ENCODE measurements at regions not wholly inside any gene's neighbourhood (a gene's known extent, or its start where the extent isn't known, plus 50 kb on each side); places are given as distances from the start of the nearest gene placed in this dataset.
"Not testable (repeated sequence)": the region's sequence is repeated elsewhere in the genome, so short reads cannot be mapped to it uniquely, and the experiment has no call there.

DNA sequence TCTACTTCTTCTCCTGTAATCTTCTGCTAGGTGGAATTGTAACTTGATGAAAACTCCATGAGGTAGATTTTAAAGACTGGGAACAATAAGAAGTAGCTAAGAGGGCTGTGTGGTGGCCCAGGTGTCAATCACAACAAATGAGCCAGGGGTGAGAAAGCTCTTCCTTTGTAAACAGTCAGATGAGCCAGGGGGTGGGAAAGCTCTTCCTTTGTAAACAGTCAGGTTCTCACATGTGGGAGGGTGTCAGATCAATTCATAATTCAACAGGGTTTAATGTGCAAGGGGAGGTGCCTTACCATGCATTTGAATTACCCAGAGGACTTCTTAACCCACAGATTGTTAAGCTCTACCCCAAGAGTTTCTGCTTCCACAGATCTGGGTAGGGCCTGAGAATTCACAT, 312.4 kb upstream of the AUTS2 start:
- DNase-seq (no peak), ATAC-seq (ENCODE audit: poor library complexity) (no peak)
- intact Hi-C loops (cut with DNase I) = no loop called here

DNA sequence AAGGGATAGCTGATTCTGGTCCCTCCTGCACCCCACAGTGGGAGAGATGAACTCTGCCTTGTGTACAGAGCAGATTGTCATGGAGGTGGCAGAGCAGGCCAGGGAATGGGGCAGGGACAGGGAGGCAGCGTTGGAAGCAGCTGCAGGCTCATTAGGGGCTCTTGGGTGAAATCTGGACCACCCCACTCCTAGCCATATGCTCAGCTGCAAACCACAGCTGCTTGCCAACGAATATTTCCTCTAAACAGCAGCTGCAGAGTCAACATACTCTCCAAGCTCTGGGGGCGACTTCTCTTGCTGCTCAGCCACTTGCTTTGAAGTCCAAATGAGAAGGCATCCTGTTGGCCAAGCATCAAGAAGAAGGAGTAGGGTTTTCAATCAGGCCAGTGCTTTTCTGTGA, 302.3 kb upstream of the AUTS2 start:
- intact Hi-C loops (cut with DNase I) = no loop called here
- no peak for ATAC-seq (ENCODE audit: poor library complexity)
- DNase-seq = no peak

DNA sequence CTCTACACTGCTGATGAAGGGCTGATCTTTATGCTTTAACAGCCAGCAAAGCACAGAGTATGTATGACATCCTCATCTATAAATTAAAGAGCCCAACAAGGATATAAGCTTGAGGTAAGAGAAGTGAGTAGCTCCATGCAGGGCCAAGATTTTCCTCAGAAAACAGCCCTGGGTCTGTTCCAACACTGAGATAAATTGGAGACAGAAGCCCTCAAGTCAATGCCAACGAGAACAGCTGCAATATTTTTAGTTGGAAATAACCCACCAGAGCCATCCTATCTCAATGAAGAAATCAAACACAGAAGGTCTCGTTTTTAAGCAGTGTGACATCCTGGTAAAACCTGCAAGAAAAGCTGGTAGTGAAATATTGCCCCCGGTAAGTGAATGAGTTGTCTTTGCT, 297.0 kb upstream of the AUTS2 start:
- intact Hi-C loops (cut with DNase I) = no loop called here
- ATAC-seq (ENCODE audit: poor library complexity) (no peak), DNase-seq (no peak)

DNA sequence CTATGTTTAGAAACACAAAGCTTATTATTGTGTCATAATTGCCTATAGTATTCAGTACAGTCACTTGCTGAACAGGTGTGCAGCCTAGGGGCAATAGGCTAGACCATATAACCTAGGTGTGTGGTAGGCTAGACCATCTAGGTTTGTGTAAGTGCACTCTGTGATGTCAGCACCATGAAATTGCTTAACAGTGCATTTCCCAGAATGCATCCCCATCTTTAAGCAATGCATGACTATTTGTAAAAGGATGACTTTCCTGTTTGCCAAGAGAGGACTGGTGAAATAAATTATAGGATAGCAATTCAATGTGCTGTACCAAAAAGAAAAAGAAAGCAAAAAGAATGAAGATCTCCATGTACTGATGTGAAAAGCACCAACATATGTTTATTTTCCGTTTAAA, 288.7 kb upstream of the AUTS2 start:
- ATAC-seq (ENCODE audit: poor library complexity) (no peak), DNase-seq (no peak)
- intact Hi-C loops (cut with DNase I) = no loop called here

DNA sequence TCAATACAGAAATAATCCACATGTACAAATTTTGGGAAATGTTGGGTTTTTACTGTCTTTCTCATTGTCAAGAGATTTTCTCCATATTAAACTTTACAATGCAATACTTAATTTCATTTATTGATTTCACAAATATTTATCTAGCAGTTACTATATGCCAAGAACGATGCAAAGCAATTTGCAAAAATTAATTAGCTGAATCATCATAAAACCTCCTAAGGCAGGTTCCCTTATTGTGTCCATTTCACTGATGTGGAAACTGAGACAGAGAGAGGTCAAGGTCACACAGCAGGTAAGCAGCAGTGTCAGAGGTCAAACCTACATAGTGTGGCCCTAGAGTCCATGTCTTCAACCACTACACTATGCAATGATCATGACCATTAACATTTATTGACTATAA, 286.8 kb upstream of the AUTS2 start:
- ATAC-seq (ENCODE audit: poor library complexity) (no peak), DNase-seq (no peak)
- intact Hi-C loops (cut with DNase I) = no loop called here

DNA sequence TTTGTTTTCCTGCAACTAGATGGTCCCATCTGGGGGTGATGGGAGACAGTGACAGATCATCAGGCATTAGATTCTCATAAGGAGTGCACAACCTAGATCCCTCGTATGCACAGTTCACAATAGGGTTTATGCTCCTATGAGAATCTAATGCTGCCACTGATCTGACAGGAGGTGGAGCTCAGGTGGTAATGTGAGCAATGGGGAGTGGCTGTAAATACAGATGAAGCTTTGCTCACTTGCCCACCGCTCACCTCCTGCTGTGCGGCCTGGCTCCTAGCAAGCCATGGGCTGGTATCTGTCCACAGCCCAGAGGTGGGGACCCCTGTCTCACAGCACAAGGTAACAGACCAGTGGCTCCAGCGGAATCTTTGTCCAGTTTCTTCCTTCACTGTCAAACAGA, 284.4 kb upstream of the AUTS2 start:
- ATAC-seq (ENCODE audit: poor library complexity); DNase-seq; intact Hi-C loops (cut with DNase I): not testable (repeated sequence)

DNA sequence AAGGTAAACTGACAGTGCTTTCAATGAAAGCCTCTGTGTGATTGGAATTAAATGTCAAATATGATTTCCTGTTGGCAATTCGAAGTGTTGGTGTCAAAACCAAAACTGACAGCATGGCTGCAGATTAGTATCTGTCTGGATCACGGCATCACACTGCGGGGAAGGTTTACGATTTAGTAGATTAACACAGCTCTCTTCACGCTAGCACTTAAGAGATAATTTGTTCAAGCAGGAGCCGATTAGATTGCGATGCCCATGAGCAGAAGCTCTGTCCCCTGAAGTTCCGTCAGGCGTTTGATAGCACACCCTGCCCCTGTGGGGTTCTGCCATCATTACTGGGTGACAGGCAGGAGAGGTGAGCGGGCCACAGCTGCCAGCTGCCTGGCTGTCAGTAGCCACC, 279.5 kb upstream of the AUTS2 start:
- DNase-seq (no peak), ATAC-seq (ENCODE audit: poor library complexity) (no peak)
- intact Hi-C loops (cut with DNase I) = no loop called here

DNA sequence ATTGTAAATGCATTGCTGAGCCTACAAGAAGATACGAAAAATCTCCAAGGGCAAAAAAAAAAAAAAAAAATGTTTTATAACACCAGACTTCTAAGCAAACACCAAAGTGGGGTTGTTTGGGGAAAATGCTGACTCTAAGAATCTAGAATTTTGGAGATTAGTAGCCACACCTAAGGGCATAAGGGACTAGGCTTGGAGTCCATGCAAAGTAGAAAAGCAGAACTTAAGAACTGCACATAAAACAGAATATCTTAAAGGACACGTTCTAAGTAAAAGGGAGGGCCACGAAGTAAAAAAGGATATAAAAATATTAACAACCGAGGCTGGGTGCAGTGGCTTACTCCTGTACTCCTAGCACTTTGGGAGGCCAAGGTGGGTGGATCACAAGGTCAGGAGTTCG, 269.8 kb upstream of the AUTS2 start:
- ATAC-seq (ENCODE audit: poor library complexity) = no peak
- no peak for DNase-seq
- intact Hi-C loops (cut with DNase I) = no loop called here

DNA sequence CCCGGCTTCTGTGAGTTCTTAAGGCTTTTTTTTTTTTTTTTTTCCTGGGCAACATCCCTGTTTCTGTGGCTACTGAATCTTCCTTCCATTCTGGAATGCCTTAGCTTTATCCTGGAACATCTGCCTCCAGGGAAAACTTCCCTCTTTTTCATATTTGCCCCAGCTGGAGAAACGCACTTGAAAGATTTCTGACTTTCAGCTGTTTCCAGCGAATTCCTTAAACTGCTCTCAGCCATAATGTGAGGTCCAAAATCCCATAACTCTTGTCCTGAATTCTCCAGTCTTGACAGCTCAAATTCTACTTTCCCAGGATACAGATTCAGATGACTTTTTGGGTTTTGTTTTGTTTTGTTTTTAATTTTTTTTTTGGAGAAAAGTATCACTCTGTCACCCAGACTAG, 263.6 kb upstream of the AUTS2 start:
- DNase-seq (no peak), ATAC-seq (ENCODE audit: poor library complexity) (no peak)
- intact Hi-C loops (cut with DNase I) = no loop called here

DNA sequence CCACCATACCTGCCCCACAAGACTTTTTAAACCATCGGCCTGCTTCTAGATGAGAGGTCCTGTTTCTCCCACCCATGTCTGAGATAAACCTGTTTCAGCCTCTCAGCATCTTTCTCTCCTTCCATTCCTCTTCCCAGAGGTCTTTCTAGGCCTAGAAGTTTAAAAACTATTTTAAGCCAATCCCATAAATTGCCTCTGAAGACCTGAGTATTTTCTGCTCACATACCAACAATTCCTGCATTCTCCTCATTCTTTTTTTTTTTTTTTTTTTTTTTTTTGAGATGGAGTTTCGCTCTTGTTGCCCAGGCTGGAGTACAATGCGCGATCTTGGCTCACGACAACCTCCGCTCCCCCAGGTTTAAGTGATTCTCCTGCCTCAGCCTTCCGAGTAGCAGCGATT, 262.9 kb upstream of the AUTS2 start:
- DNase-seq (no peak), ATAC-seq (ENCODE audit: poor library complexity) (no peak)
- intact Hi-C loops (cut with DNase I) = no loop called here

DNA sequence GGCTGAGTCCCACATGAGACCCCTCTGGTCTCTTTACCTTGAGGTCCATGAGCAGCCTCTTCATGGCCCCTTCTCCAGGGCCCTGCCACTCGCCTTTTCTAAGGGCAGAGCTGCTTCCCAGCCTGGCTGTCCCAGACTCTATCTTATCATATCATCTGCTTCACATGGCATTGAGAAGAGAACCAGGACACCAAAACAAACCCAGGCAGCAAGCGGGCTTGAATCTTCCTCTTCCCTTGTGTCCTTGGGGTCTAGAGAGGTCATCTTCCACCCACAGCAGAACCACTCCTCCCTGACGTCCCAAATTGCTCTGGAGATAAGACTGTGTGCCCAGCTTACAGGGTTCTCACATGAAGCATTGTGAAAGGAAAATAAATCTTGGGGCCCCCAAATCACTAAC, 261.3 kb upstream of the AUTS2 start:
- intact Hi-C loops (cut with DNase I) = no loop called here
- DNase-seq (no peak), ATAC-seq (ENCODE audit: poor library complexity) (no peak)

DNA sequence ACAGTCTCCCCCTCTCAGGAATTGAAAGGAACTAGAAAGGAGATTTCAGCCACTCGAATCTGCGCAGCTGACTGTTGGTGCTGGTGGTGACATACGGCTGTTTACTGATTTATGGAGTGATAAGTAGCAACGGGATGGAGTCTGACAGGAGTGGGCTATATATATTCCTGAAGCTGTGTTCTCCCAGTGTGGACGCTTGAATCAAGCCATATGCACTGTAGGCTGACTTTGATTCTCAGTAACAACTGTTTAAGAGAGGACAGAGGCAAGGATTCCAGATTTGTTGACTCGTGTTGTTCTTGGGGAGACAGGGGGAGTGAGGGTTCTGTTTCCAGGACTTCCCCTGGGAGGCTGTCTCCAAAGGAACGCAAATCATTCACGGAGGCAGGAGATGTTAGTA, 260.1 kb upstream of the AUTS2 start:
- ATAC-seq (ENCODE audit: poor library complexity) (no peak), DNase-seq (no peak)
- intact Hi-C loops (cut with DNase I) = no loop called here

DNA sequence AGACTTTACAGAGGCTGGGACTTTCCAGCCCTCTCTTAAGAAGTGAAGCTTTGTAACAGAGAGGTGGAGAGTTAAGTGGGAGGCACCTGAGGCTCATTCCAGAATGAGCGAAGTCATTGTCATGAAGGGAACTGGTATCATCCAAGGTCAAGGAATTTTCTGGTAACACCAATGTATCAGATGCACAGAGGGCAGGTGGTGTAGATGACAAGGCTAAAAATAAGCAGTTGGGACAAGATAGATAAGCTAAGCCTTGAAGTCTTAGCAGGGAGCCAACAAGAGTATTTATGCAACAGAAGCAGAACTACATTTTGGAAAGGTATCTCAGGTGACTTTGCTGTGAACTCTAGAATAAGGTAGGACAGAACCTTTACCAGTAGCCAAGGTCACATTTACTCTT, 257.0 kb upstream of the AUTS2 start:
- no peak for ATAC-seq (ENCODE audit: poor library complexity)
- DNase-seq = no peak
- intact Hi-C loops (cut with DNase I) = no loop called here

DNA sequence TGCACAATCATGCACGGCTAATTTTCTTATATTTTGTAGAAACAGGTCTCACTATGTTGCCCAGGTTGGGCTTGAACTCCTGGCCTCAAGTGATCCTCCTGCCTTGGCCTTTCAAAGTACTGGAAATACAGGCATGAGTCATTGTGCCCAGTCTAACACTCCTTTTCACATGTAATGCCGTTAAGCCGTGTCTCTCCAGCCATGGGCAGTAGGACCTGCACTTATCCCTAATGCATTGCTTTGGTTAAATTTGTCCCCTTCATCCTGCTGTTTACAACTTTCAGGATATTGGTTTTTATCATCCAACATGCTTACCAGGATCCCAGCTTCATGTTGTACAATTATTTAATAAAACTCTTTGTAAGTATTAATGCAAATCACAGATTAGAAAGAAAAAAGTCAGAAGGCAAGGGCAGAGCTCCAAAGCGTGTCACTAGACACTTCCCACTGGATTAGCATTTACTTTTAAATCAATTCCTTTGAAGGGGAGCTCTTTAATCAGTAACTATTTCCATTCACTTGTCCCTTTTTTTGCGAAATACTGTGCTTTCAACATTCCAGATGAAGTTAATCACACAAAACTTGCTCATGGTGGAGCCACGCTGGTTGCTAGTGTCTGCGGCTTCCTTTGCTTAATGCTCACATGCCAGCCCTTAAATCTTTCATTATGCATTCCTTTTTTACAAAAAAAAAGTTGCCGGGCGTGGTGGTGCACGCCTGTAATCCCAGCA, 256.0 kb upstream of the AUTS2 start:
- DNase-seq (no peak), ATAC-seq (ENCODE audit: poor library complexity) (no peak)
- intact Hi-C loops (cut with DNase I) = no loop called here

DNA sequence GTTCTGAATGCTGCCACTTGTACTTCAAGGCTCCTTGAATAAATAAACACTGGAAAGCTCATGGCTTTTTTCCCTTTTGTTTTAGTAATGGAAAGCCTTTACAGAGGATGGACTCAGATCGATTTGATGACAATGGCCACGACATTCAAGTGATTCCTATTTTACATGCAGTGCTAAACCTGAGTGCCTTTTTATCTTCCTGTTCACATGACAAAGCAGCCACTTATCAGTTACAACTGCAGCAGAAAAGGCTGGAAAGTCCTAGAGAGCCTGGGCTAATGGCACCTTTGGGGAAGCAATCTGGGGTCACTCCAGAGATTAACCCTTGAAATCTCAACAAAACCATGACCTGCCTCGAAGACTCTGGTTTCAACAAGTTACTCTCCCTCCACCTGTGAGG, 249.0 kb upstream of the AUTS2 start:
- ATAC-seq (ENCODE audit: poor library complexity) (no peak), DNase-seq (no peak)
- intact Hi-C loops (cut with DNase I) = no loop called here

DNA sequence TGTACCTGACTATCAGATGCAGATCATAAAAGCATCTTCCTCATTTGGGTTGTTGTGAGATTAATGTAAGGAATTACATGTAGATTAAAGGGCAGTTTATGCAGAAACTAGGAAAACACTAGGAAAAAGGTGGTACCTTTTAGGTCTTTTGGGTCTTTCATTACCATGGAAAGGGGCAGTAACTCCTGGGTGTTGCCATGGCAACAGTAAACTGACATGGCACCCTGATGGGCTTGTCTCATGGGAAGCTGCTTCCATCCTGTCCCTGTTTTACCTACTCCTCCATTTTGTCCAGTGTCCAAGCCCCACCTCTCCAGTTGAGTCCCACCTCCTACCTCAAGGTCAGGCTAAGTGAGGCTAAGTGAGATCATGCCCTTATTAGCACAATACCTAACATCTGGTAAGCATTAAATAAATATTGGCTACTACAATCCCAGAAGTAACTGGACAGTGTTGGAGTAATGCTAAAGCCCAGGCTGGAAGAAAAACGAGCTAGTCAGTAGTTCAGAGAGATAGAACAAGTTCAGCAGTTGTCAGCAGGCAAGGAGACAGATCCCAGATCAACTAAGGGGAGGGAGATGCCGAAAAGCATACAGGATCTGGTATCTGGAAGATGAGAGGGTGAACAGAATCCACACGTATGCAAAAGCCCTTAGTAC, 240.0 kb upstream of the AUTS2 start:
- ATAC-seq (ENCODE audit: poor library complexity) (peak; percentile 77), DNase-seq (no peak)
- intact Hi-C loops (cut with DNase I) = no loop called here

DNA sequence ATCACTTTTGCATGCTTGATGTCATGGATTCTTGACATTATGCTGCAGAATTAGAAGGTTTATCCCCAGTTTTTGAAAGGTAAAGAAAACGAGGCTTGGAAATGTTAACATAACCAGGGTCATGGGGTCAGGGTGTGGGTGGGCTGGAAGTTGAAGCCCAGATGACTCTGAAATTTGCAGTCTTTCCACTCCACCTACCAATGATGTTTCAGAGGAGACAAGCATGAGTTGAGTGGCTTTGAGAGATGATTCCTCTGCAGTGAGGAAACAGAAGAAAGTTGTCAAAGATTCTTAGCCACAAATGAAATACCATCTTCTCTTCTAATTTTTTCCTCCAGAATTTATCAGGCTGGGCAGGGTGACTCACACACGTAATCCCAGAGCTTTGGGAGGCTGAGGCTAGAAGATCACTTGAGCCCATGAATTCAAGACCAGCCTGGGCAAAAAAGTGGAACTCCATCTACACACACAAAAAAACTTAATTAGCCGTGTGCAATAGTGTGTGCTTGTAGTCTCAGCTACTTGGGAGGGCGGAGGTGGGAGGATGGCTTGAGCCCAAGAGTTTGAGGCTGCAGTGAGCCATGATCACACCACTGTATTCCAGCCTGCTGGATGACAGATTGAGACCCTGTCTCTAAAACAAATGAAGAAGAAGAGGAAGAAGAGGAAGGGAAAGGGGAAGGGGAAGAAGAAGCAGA, 239.1 kb upstream of the AUTS2 start:
- intact Hi-C loops (cut with DNase I) = no loop called here

DNA sequence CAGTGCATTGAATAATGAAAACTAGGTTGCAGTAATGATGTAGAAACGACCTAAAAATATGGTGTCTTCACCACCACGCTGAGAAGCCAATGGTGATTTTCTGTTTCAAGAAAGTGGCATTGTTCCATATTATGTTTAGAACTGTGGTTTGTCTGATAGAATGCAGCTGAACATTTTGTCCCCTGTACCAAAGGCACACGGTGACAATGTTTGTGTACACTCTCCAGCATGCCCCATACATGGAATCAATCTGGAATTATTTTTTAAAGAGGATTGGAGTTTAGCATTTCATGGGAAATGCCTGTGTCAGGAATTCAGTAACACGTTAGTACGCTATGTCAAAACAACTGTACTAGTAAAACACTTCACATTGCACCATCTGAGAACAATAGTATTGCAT, 237.4 kb upstream of the AUTS2 start:
- peak; percentile 42 for ATAC-seq (ENCODE audit: poor library complexity)

More for the DNA sequence above, 239.1 kb upstream of the AUTS2 start:
- ATAC-seq (ENCODE audit: poor library complexity) (no peak), DNase-seq (no peak)

DNA sequence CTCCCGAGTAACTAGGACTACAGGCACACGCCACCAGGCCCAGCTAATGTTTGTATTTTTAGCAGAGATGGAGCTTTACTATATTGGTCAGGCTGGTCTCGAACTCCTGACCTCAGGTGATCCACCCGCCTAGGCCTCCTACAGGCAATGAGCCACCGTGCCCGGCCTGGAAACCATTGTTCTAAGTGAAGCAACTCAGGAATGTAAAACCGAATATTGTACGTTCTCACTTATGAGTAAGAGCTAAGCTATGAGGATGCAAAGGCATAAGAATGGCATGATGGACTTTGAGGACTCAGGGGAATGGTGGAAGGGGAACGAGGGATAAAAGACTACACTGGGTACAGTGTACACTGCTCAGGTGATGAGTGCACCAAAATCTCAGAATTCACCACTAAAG, 235.1 kb upstream of the AUTS2 start:
- intact Hi-C loops (cut with DNase I) = no loop called here
- no peak for ATAC-seq (ENCODE audit: poor library complexity)
- DNase-seq = no peak

More for the DNA sequence above, 237.4 kb upstream of the AUTS2 start:
- no peak for DNase-seq
- intact Hi-C loops (cut with DNase I) = no loop called here

Data from Right ventricle myocardium superior (tissue), 1 donor.